ENCODE measurements at regions not wholly inside any gene's neighbourhood (a gene's known extent, or its start where the extent isn't known, plus 50 kb on each side); places are given as distances from the start of the nearest gene placed in this dataset.

- DNase-seq: no peak
These were observed 52.2 kb downstream of the FAT3 start for GRCh38 chr11:92276773-92277172.

GRCh38 chr11:92277871-92278270 lies 53.3 kb downstream of the FAT3 start:
- DNase-seq: no peak

DNA sequence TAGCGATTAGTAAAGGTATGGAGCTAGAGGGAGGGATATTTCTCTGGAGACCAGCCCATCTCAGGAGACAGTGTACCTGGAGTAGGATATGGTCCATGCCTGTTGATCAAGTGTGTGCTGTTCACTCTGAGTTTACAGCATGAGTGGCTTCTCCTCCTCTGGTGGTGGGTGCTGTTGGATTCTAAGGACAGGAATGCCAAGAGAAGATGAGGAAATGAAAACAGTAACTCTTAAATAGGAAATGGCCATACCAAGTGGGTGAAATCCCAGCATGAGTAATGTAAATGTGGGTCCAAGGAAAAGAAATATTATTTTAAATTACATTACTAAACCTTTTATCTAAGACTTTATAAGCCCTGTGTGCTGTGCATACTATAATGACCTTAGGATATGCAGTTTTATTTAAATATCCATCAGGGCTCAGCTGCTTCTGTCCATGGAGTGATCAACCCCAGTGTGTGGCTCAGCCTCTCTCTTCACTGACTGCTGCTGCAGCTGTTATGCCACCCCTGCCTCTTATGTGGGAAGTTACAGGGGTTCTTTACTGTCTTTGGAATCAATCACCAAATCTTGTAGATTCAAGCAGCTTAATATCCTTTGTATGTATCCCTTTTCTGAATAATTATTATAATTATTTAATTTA lies 54.3 kb downstream of the FAT3 start:
- no peak for DNase-seq

DNA sequence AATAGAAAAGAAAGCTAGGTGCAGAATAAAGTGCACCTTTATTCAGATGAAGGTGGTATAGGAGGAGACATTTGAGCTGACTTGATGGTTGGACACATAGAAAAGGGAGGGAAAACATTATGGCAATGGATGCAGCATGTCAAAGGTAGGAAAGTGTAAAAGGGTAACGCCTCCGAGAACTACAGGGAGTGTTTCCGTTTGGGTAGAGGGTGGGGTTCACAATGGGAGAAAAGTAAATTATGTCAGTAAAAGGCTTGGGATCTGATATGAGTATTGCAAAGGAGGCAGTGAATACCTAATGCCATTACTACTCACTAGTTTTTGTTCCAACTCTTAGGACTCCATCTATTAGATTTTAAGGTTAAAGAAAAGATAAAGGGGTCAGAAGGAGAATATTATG lies 59.5 kb downstream of the FAT3 start:
- DNase-seq: no peak

DNA sequence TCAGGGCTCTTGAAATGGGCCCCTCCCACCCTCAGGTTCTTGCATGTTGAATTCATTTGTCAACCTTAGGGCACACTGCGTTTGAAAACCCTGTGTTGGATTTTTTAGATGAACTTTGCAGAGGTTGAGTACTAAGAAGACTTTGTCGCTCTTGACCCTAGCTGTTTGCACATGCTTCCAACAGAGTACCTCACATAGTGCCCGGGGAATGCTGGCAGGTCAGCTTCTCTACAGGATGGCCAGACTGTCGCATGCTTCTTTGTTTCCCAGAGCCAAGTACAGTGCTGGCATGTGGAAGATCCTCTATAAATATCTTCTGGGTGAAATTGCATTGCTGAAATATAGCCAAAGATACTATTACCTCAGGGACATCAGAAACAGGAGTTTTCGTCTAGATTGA lies 59.9 kb downstream of the FAT3 start:
- no peak for DNase-seq

DNA sequence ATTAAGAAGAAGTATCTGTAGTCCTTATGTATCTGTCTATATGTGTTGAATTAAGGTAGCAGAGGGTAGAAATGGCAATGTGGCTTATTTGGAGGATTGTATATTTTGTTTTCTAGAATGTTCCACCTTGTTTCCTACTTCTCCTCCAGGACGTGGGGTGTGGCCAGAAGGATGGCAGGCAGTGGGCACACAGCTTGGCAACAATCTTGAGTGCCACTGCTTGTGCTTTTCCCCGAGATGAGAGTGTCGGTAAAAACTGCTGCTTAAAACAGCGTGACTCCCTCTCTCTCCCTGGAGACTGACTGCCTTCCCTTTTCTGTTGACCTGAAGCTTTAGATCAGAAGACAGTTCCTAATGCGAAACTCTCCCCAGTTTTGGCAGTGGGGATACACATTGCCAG lies 61.2 kb downstream of the FAT3 start:
- no peak for DNase-seq

GRCh38 chr11:92286709-92287108 lies 62.1 kb downstream of the FAT3 start:
- no peak for DNase-seq

- DNase-seq: no peak
These were observed 70.8 kb downstream of the FAT3 start for GRCh38 chr11:92295175-92296137.

DNA sequence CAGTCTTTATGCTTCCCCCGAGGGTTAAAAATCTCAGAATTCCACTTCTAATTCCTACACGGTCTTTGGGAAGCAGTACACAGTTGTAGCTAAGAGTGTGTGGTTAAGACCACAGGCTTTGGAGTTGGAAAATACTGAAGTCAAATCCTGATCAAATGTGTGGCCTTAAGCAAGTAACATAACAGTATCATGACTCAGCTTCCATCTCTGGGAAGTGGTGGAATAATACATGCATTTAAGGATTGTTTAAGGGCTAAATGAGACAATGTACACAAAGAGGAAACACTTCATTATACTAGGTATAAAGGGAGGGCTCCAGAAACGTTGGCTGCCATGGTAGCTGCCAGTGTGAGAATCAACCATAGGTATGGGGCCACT lies 71.5 kb downstream of the FAT3 start:
- DNase-seq: no peak

DNA sequence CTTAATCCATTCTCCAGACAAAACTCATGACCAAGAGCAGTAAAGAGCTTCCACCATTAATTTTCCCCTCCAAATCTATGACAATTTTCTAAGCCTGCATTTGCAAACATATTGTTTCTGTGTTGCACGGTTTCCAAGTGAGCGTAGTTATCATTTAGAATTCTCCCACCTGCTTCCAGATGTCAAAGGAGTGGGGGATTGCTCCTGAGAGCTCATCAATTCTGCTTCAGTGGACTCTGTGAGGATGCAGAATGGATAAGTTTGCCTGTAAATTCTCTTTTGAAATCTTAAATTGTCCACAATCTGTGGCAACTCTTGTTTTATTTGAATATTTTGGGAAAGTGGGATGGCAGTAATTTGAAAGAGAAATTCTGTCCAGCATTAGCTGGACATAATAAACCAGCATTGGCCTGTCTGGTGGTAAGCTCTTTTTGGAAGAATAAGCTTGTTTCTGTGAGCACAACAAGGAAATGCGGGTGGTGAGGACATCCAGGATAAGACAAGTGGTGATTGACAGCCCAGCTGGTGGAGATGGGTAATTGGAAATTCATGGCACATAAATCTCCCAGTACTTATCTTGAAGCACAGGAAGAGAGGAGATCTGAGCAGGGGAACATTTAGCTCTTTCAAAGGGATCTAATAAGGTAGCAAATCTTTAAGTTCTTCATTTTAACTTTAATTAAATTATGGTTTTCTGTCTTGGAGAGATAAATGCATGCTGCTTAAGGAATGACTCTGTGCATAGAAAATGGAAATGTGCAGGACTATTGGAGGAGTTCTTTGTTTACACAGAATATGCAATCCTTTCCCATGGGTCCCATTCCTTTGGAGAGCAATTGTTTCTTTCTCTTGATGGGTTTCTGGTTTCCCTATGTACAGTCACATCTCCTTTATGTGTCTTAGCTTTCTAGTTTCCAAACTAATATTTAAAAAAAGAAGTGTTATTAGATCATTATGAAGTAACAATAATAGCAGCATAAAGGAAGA lies 73.2 kb downstream of the FAT3 start:
- DNase-seq: no peak

- DNase-seq: no peak
These were observed 76.3 kb downstream of the FAT3 start for GRCh38 chr11:92300876-92301275.

DNA sequence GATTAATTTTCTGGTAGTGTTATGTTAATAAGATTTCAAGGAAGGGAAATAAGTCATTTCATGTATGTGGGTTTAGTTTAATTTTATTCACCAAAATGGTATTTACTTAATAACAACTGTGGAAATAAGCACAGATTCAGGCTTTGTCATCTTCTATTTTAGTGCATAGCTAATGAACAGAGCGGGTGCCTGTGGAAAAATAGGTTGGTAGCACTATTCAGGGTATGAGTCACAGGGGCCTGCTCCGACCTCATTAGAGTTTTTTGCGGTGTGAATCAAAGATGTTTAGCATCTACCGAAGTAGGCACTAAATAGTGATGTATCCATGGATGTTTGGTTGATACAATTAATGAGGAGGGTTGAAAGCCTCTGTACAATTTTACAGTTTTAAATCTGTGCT lies 78.2 kb downstream of the FAT3 start:
- no peak for DNase-seq

- no peak for DNase-seq
These were observed 79.7 kb downstream of the FAT3 start for GRCh38 chr11:92304271-92304670.

DNA sequence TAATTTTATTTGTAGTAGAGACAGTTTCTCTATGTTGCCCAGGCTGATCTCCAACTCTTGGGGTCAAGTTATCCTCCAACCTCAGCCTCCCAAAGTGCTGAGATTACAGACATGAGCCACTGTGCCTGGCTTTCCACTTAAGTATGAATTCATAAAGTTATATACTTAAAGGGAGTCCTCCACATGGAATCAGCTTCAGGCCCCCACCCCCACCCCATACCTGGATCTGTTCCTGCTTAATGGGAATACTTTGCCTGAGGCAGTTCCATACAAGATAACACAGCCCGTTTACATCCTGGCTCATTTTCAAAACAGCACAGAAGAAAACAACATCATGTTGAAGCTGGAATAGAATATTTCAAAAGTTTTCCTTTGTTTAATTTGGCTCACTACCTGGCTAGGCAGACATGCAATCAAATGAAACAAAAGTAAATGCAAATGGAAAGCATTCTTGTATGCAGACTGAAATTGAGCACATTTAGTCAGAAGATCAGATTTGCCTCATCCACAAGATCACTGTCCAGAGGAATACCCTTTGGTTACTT lies 82.4 kb downstream of the FAT3 start:
- no peak for DNase-seq

GRCh38 chr11:92308366-92308765 lies 83.7 kb downstream of the FAT3 start:
- DNase-seq: no peak

GRCh38 chr11:92311616-92312449 lies 87.2 kb downstream of the FAT3 start:
- no peak for DNase-seq

DNA sequence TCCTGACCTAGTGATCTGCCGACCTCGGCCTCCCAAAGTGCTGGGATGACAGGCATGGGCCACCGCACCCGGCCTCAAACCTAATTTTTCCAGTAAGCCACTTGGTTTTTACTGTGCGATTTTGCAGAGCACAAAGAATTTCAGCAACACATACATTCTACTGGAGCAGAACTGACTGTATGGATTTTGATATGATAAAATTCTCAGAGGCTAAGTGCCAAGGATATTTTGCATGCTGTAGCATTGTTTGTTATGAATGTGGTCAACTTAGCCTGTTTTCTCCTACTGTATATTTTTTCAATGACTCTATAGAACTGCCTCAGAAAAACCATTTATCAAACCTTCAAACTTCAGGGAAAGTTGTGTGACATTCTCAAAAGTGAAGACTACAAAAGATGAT lies 89.2 kb downstream of the FAT3 start:
- no peak for DNase-seq

GRCh38 chr11:92314499-92314898 lies 89.9 kb downstream of the FAT3 start:
- no peak for DNase-seq

GRCh38 chr11:92316106-92316809 lies 91.6 kb downstream of the FAT3 start:
- DNase-seq: no peak

DNA sequence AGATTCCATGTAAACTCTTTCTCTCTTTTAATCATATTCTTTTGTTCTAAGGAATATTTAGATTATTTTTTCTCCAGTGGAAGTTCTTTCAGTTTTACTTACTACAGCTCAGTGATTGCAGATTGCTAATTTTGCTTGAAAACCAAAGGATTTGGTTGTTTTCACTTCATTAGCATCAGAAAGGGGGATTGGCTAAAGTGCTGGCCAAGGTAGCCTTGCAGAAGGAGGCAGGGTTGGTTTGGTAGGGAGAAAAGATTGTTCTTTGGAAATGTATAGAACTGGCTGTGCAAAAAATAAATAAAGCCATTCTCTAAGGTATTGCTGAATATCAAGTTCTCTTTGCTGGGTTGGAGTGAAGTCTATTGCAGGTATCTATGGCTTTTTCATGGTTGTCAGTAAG lies 92.6 kb downstream of the FAT3 start:
- no peak for DNase-seq

DNA sequence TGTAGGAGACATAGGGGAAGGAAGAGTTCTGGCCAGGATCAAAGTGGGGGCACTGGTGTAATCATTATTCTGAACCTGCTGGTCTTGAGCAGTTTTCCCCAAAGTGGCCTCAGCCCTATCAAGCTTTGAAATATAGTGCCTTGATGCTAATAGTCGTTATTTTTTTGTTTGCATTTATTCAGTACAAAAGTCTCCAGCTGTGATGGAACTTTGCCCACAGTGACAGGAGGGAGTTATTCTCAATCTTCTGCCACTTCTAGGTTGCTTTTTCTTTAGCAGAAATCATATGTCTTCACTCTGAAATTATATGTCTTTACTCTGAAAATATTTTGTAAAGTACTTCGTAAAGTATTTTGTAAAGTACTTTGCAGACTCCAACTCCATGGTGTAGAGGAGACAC lies 93.1 kb downstream of the FAT3 start:
- no peak for DNase-seq

Measured in CD4-positive, alpha-beta T cell treated with Interleukin-21 for 1 hour (primary cell).